A673 (cell line): ENCODE measurements at regions not wholly inside any gene's neighbourhood (a gene's known extent, or its start where the extent isn't known, plus 50 kb on each side); places are given as distances from the start of the nearest gene placed in this dataset.

ENCODE experiments used
- BruUV-seq: library from RNA; stranded (reverse); fragments of 400-500 nt; replicated peaks from 2 replicates; lab custom pipeline; 2021; lab: Mats Ljungman, UMichigan
- CTCF ChIA-PET: fragments of 300-600 bp; sonication (Branson Sonifier 250); formaldehyde crosslinking; loops from one replicate; lab custom pipeline; 2022; ENCODE audit warnings: antibody characterized with exemption; lab: Charles Lee
- POLR2A ChIA-PET: fragments of 300-600 bp; sonication (Branson Sonifier 250); formaldehyde crosslinking; loops from one replicate; lab custom pipeline; 2022; ENCODE audit warnings: antibody characterized with exemption; ENCODE audit not compliant: low non-redundant PET; lab: Charles Lee
- DNase-seq: peaks from one replicate; pipeline ENCODE4 v3.0.0-alpha.2; 2015; ENCODE audit warnings: low spot score
- H3K27ac ChIP-seq: fragments of 200-600 bp; sonication (generic); 2 replicates; pipeline ENCODE4 v1.5.1; 2016; ENCODE audit warnings: mixed run types, low read depth, mild to moderate bottlenecking, mixed read lengths, antibody characterized with exemption, low read length; ENCODE audit not compliant: poor library complexity, severe bottlenecking
- H3K27me3 ChIP-seq: fragments of 200-600 bp; sonication (generic); replicated peaks from 2 replicates; pipeline ENCODE4 v1.6.1; 2017; ENCODE audit warnings: mixed run types, low read depth, mild to moderate bottlenecking, mixed read lengths, antibody characterized with exemption, low read length; ENCODE audit not compliant: insufficient read depth, poor library complexity
- H3K36me3 ChIP-seq: fragments of 200-600 bp; sonication (generic); 2 replicates; pipeline ENCODE4 v1.6.1; 2016; ENCODE audit warnings: mixed run types, mild to moderate bottlenecking, mixed read lengths, antibody characterized with exemption, low read length; ENCODE audit not compliant: insufficient read depth, poor library complexity, severe bottlenecking
- H3K4me1 ChIP-seq: fragments of 200-600 bp; sonication (generic); 2 replicates; pipeline ENCODE4 v1.6.1; 2017; ENCODE audit warnings: mixed run types, mild to moderate bottlenecking, mixed read lengths, antibody characterized with exemption, low read length; ENCODE audit not compliant: insufficient read depth, poor library complexity, severe bottlenecking
- H3K4me3 ChIP-seq: fragments of 200-600 bp; sonication (generic); 2 replicates; pipeline ENCODE4 v1.5.1; 2016; ENCODE audit warnings: low read depth, mixed run types, mild to moderate bottlenecking, mixed read lengths, low read length; ENCODE audit not compliant: poor library complexity, severe bottlenecking
- H3K9me3 ChIP-seq: fragments of 200-600 bp; sonication (generic); 2 replicates; pipeline ENCODE4 v1.6.1; 2016; ENCODE audit warnings: mixed run types, low read depth, mild to moderate bottlenecking, mixed read lengths, antibody characterized with exemption, low read length; ENCODE audit not compliant: poor library complexity, severe bottlenecking
- EZH2 ChIP-seq: fragments of 200-600 bp; sonication (generic); IDR thresholded peaks from 2 replicates; pipeline ENCODE4 v1.6.1; 2017; ENCODE audit warnings: borderline replicate concordance, low read depth, mild to moderate bottlenecking, mixed read lengths, antibody characterized with exemption, low read length; ENCODE audit not compliant: poor library complexity, severe bottlenecking
- intact Hi-C: fragments of 100-400 bp; cut with micrococcal nuclease; formaldehyde crosslinking; loops from one replicate; pipeline ENCODE4 v1.10.0; 2022; ENCODE audit not compliant: unreplicated experiment
- TF ChIP-seq, protein P1 (sequence below): fragments of 300-800, 200-600 bp; sonication (generic); conservative IDR thresholded peaks from 2 replicates; pipeline ENCODE4 v1.5.1; 2017; ENCODE audit warnings: low read depth, mild to moderate bottlenecking, antibody characterized with exemption, low read length, moderate library complexity, mixed read lengths

DNA sequence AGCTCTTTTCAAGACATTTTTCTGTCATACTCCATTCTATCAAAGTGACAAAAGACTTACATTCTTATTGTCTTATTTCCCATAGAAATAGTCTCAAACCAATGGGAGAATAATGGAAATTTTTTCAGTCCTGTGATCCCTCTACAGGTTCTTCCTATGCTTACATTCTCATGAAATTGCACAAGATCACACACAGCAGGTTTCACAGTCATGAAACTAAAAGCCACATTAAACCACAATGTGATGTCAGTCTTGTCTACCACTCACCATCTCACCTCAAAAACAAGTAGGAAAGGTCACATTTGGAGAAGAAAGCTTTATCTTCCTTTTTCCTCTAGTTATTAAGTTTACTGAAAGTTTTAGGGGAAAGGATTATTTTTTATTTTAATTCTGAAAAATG is 161.0 kb upstream of the RORA start:
- H3K4me1 ChIP-seq, result no peaks in the 10 kb centered on the region
- H3K9me3 ChIP-seq, result no peaks in the 10 kb centered on the region
- H3K36me3 ChIP-seq, result no peaks in the 10 kb centered on the region
- H3K27ac ChIP-seq, result no peak overlapping the region
- DNase-seq, result no peak
- no peak overlapping the region for H3K4me3 ChIP-seq
- ChIA-PET CTCF (interaction anchor here (0.6 kb wide), 1 partner anchor 869 kb away, joined by 3 read pairs; no protein-coding TSS in a partner anchor), POLR2A (no interaction called here)
- no peaks in the 10 kb centered on the region for H3K27me3 ChIP-seq
- BruUV-seq, result no TSS peak
- intact Hi-C loops, result no loop called here
- TF ChIP-seq, protein P1, sequence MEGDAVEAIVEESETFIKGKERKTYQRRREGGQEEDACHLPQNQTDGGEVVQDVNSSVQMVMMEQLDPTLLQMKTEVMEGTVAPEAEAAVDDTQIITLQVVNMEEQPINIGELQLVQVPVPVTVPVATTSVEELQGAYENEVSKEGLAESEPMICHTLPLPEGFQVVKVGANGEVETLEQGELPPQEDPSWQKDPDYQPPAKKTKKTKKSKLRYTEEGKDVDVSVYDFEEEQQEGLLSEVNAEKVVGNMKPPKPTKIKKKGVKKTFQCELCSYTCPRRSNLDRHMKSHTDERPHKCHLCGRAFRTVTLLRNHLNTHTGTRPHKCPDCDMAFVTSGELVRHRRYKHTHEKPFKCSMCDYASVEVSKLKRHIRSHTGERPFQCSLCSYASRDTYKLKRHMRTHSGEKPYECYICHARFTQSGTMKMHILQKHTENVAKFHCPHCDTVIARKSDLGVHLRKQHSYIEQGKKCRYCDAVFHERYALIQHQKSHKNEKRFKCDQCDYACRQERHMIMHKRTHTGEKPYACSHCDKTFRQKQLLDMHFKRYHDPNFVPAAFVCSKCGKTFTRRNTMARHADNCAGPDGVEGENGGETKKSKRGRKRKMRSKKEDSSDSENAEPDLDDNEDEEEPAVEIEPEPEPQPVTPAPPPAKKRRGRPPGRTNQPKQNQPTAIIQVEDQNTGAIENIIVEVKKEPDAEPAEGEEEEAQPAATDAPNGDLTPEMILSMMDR, result no peak
- TF ChIP-seq EZH2, result no peak

DNA sequence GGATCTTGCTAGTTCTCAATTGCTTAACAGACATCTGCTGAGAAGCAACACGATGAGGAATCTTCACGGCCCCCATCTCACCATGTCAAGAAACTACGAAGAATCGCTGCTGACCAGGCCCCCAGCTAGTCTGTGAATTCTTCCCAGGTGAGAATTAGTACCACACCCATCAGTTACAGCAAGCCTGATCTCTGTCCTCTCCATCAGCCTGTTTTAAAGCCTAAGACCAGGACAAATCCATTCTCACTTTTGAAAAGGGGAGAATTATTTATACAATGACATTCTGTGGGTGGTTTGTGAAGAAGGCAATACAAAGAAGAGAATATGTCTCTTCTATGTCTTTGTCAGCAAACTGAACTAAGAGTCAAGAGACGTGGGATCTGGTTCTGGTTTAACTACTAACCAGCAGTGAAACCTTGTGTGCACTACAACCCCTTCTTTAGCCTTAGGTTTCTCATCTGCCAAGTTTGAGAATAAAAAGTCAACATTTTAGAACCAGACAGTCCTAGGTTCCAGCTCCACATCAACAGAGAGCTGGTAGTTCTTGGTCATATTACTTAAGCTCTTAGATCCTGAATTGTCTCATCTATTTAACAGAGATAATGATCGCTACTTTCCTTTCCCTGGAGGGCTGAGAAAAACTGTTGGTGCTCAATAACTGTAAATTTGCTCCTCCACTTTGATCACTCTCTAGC is 160.4 kb upstream of the RORA start:
- Histone ChIP-seq H3K9me3 (no peaks in the 10 kb centered on the region), H3K4me3 (no peak overlapping the region), H3K4me1 (no peaks in the 10 kb centered on the region), H3K27me3 (no peaks in the 10 kb centered on the region), H3K36me3 (no peaks in the 10 kb centered on the region), H3K27ac (no peak overlapping the region)
- BruUV-seq, result no TSS peak
- no peak for TF ChIP-seq EZH2
- TF ChIP-seq, protein P1, result no peak
- ChIA-PET POLR2A (no interaction called here), CTCF (no interaction called here)
- intact Hi-C loops, result no loop called here
- no peak for DNase-seq

DNA sequence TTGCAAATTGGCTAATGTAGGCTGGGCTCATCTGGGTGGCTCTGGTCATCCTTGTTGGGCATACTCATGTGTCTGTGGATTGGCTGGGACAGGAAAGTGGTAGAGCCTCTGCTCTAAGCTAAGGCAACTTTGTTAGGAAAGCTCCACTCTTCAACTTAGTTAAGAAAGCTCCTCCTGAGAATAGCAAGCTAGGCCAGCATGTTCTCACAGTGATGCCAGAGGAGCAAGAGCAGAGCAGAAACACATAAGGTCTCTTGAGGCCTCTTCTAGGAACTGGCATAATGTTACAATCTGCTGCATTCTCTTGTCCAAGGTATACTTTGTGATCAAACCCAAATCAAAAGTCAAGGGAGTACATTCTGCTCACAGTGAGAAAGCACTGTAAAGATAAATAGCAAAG is 158.6 kb upstream of the RORA start:
- TF ChIP-seq, protein P1, result no peak
- no peak for TF ChIP-seq EZH2
- no peaks in the 10 kb centered on the region for H3K36me3 ChIP-seq
- no peaks in the 10 kb centered on the region for H3K9me3 ChIP-seq
- intact Hi-C loops, result no loop called here
- CTCF ChIA-PET, result no interaction called here
- H3K27me3 ChIP-seq, result no peaks in the 10 kb centered on the region
- H3K27ac ChIP-seq, result no peak overlapping the region
- no peaks in the 10 kb centered on the region for H3K4me1 ChIP-seq
- POLR2A ChIA-PET, result no interaction called here
- H3K4me3 ChIP-seq, result no peak overlapping the region
- DNase-seq, result no peak
- BruUV-seq, result no TSS peak
